HEK293 (cell line): ENCODE measurements at regions not wholly inside any gene's neighbourhood (a gene's known extent, or its start where the extent isn't known, plus 50 kb on each side); places are given as distances from the start of the nearest gene placed in this dataset.

Experiments
- CTCF ChIA-PET: fragments of 350-600 bp; formaldehyde crosslinking; extraction: SDS; loops from one replicate; lab custom pipeline; 2021; ENCODE audit warnings: antibody characterized with exemption; lab: Yijun Ruan, JAX
- POLR2A ChIA-PET: fragments of 300-600 bp; formaldehyde crosslinking; extraction: SDS; loops from one replicate; lab custom pipeline; 2020; ENCODE audit warnings: antibody characterized with exemption, inconsistent platforms; lab: Yijun Ruan, JAX
- H3K27ac ChIP-seq: fragments of 200-500 bp; sonication (Bioruptor generic); 2 replicates; pipeline ENCODE4 v1.5.1; 2014; ENCODE audit warnings: low read depth, low read length, control low read depth, inconsistent platforms; ENCODE audit errors: extremely low read depth
- H3K36me3 ChIP-seq, 2 experiments: fragments of 200-500 bp in 1 of 2; sonication (Bioruptor generic) in 1 of 2; 1 replicate in 1 of 2; 2 replicates in 1 of 2; pipeline ENCODE4 v1.5.1; 2014 to 2017; ENCODE audit warnings: inconsistent platforms in 2 of 2, low read length in 2 of 2; ENCODE audit not compliant: control insufficient read depth in 2 of 2, insufficient read depth in 1 of 2
- H3K4me1 ChIP-seq: fragments of 200-500 bp; sonication (Bioruptor generic); 2 replicates; pipeline ENCODE4 v1.5.1; 2014; ENCODE audit warnings: mild to moderate bottlenecking, low read length, inconsistent platforms; ENCODE audit not compliant: control insufficient read depth, insufficient read depth
- H3K4me3 ChIP-seq: 2 replicates; pipeline ENCODE4 v1.5.1; 2011; ENCODE audit warnings: low read depth, mild to moderate bottlenecking, control low read depth, low read length, moderate library complexity
- H3K9me3 ChIP-seq: fragments of 200-500 bp; sonication (Bioruptor generic); 2 replicates; pipeline ENCODE4 v1.5.1; 2014; ENCODE audit warnings: low read depth, low read length, inconsistent platforms; ENCODE audit not compliant: control insufficient read depth, insufficient read depth
- GLI2 ChIP-seq: fragments of 450-650 bp; formaldehyde crosslinking; IDR thresholded peaks from 2 replicates; pipeline ENCODE4; 2017; ENCODE audit warnings: missing biosample characterization, missing genetic modification characterization, low read depth, borderline replicate concordance
- GLIS1 ChIP-seq: fragments of 450-650 bp; formaldehyde crosslinking; IDR thresholded peaks from 2 replicates; pipeline ENCODE4 v1.5.1; 2016; ENCODE audit warnings: missing biosample characterization, missing genetic modification characterization
- MEIS1 ChIP-seq: sonication (generic); formaldehyde crosslinking; IDR thresholded peaks from 2 replicates; pipeline ENCODE4 v1.8.1; 2022; ENCODE audit warnings: missing genetic modification reagents, mild to moderate bottlenecking, borderline replicate concordance
- OVOL3 ChIP-seq: fragments of 450-650 bp; formaldehyde crosslinking; IDR thresholded peaks from 2 replicates; pipeline ENCODE4 v1.5.1; 2016; ENCODE audit warnings: missing biosample characterization, missing genetic modification characterization
- PRDM1 ChIP-seq: fragments of 450-650 bp; formaldehyde crosslinking; IDR thresholded peaks from 2 replicates; pipeline ENCODE4; 2016; ENCODE audit warnings: missing biosample characterization, missing genetic modification characterization
- ZFP3 ChIP-seq: fragments of 450-650 bp; formaldehyde crosslinking; IDR thresholded peaks from 2 replicates; pipeline ENCODE4 v1.5.1; 2016; ENCODE audit warnings: low read depth, missing biosample characterization, missing genetic modification characterization
- ZIC2 ChIP-seq: fragments of 450-650 bp; formaldehyde crosslinking; IDR thresholded peaks from 2 replicates; pipeline ENCODE4 v1.5.1; 2016; ENCODE audit warnings: missing biosample characterization, missing genetic modification characterization
- ZNF10 ChIP-seq: fragments of 450-650 bp; formaldehyde crosslinking; IDR thresholded peaks from 2 replicates; pipeline ENCODE4 v1.5.1; 2017; ENCODE audit warnings: missing biosample characterization, missing genetic modification characterization
- ZNF169 ChIP-seq: fragments of 450-650 bp; formaldehyde crosslinking; IDR thresholded peaks from 2 replicates; pipeline ENCODE4 v1.5.1; 2016; ENCODE audit warnings: missing biosample characterization, missing genetic modification characterization
- ZNF211 ChIP-seq: fragments of 450-650 bp; formaldehyde crosslinking; IDR thresholded peaks from 2 replicates; pipeline ENCODE4 v1.5.1; 2016; ENCODE audit warnings: low read depth, missing biosample characterization, missing genetic modification characterization
- ZNF221 ChIP-seq: fragments of 450-650 bp; formaldehyde crosslinking; IDR thresholded peaks from 2 replicates; pipeline ENCODE4 v1.5.1; 2017; ENCODE audit warnings: missing biosample characterization, missing genetic modification characterization, borderline replicate concordance
- ZNF223 ChIP-seq: fragments of 450-650 bp; formaldehyde crosslinking; IDR thresholded peaks from 2 replicates; pipeline ENCODE4 v1.5.1; 2016; ENCODE audit warnings: missing biosample characterization, missing genetic modification characterization
- ZNF398 ChIP-seq: fragments of 450-650 bp; formaldehyde crosslinking; IDR thresholded peaks from 2 replicates; pipeline ENCODE4 v1.5.1; 2017; ENCODE audit warnings: missing biosample characterization, missing genetic modification characterization
- ZNF48 ChIP-seq: fragments of 450-650 bp; formaldehyde crosslinking; IDR thresholded peaks from 2 replicates; pipeline ENCODE4 v1.5.1; 2016; ENCODE audit warnings: missing biosample characterization, missing genetic modification characterization
- ZNF580 ChIP-seq: fragments of 450-650 bp; formaldehyde crosslinking; IDR thresholded peaks from 2 replicates; pipeline ENCODE4 v1.5.1; 2016; ENCODE audit warnings: missing biosample characterization, missing genetic modification characterization
- ZNF645 ChIP-seq: fragments of 450-650 bp; formaldehyde crosslinking; IDR thresholded peaks from 2 replicates; pipeline ENCODE4; 2016; ENCODE audit warnings: missing biosample characterization, missing genetic modification characterization
- TF ChIP-seq, protein P1 (sequence below): fragments of 450-650 bp; formaldehyde crosslinking; IDR thresholded peaks from 2 replicates; pipeline ENCODE4 v1.5.1; 2016; ENCODE audit warnings: missing biosample characterization, missing genetic modification characterization
- TF ChIP-seq, protein P2 (sequence below): fragments of 450-650 bp; formaldehyde crosslinking; IDR thresholded peaks from 2 replicates; pipeline ENCODE4 v1.5.1; 2016; ENCODE audit warnings: missing biosample characterization, missing genetic modification characterization
- TF ChIP-seq, protein P3 (sequence below): fragments of 450-650 bp; formaldehyde crosslinking; IDR thresholded peaks from 2 replicates; pipeline ENCODE4 v1.5.1; 2016; ENCODE audit warnings: missing biosample characterization, missing genetic modification characterization

DNA sequence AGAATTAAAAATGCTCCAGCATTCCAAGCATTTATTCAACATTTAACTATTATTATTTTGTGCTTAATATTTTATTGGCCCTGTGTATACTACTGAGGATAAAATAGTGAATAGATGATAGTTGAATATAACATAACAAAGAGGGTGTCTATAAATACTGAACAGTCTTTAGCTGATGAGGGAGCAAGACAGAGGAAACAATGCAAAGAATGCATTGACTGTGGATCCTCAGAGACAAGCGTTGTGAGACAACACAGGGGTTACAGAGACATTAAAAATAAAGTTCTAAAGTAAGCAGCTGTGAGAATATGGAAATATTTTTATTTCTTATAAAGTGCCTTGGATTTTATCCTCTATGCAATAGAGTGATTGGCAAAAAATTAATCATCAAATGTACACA lies 1133.1 kb downstream of the PLA2G4A start:
- no peak for TF ChIP-seq MEIS1 (CRISPR knock-in tag)
- TF ChIP-seq PRDM1 (tag by site-specific recombination): no peak
- TF ChIP-seq ZNF211 (tag by site-specific recombination): no peak
- no peak for TF ChIP-seq ZNF223 (tag by site-specific recombination)
- no peak for TF ChIP-seq ZIC2 (tag by site-specific recombination)
- TF ChIP-seq, protein P1, sequence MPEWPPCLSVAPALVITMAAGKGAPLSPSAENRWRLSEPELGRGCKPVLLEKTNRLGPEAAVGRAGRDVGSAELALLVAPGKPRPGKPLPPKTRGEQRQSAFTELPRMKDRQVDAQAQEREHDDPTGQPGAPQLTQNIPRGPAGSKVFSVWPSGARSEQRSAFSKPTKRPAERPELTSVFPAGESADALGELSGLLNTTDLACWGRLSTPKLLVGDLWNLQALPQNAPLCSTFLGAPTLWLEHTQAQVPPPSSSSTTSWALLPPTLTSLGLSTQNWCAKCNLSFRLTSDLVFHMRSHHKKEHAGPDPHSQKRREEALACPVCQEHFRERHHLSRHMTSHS: no peak
- TF ChIP-seq ZNF10 (tag by site-specific recombination): no peak
- no peak for TF ChIP-seq OVOL3 (tag by site-specific recombination)
- TF ChIP-seq, protein P2, sequence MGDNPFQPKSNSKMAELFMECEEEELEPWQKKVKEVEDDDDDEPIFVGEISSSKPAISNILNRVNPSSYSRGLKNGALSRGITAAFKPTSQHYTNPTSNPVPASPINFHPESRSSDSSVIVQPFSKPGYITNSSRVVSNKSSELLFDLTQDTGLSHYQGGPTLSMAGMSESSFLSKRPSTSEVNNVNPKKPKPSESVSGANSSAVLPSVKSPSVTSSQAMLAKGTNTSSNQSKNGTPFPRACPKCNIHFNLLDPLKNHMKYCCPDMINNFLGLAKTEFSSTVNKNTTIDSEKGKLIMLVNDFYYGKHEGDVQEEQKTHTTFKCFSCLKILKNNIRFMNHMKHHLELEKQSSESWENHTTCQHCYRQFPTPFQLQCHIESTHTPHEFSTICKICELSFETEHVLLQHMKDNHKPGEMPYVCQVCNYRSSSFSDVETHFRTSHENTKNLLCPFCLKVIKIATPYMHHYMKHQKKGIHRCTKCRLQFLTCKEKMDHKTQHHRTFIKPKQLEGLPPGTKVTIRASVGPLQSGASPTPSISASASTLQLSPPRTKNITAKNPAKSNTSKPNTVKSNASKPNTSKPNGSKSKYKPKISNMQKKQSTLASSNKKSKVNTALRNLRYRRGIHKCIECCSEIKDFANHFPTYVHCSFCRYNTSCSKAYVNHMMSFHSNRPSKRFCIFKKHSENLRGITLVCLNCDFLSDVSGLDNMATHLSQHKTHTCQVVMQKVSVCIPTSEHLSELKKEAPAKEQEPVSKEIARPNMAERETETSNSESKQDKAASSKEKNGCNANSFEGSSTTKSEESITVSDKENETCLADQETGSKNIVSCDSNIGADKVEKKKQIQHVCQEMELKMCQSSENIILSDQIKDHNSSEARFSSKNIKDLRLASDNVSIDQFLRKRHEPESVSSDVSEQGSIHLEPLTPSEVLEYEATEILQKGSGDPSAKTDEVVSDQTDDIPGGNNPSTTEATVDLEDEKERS: no peak
- TF ChIP-seq ZNF221 (tag by site-specific recombination): no peak
- TF ChIP-seq, protein P3, sequence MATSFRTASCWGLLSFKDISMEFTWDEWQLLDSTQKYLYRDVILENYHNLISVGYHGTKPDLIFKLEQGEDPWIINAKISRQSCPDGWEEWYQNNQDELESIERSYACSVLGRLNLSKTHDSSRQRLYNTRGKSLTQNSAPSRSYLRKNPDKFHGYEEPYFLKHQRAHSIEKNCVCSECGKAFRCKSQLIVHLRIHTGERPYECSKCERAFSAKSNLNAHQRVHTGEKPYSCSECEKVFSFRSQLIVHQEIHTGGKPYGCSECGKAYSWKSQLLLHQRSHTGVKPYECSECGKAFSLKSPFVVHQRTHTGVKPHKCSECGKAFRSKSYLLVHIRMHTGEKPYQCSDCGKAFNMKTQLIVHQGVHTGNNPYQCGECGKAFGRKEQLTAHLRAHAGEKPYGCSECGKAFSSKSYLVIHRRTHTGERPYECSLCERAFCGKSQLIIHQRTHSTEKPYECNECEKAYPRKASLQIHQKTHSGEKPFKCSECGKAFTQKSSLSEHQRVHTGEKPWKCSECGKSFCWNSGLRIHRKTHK (tag by site-specific recombination): no peak
- no peak for TF ChIP-seq ZNF48
- TF ChIP-seq ZFP3 (tag by site-specific recombination): no peak
- TF ChIP-seq GLI2 (tag by site-specific recombination): no peak
- TF ChIP-seq GLIS1 (tag by site-specific recombination): no peak
- TF ChIP-seq ZNF580 (tag by site-specific recombination): no peak
- Histone ChIP-seq H3K27ac (no peak overlapping the region), H3K4me3 (no peak overlapping the region), H3K9me3 (no peaks in the 10 kb centered on the region), H3K4me1 (no peaks in the 10 kb centered on the region), H3K36me3 (no peaks in the 10 kb centered on the region)
- ChIA-PET POLR2A (no interaction called here), CTCF (no interaction called here)

GRCh38 chr1:187971851-187972250 lies 1143.1 kb downstream of the PLA2G4A start:
- ChIA-PET CTCF (no interaction called here), POLR2A (no interaction called here)
- no peaks in the 10 kb centered on the region for H3K4me1 ChIP-seq
- no peaks in the 10 kb centered on the region for H3K36me3 ChIP-seq
- H3K9me3 ChIP-seq: no peaks in the 10 kb centered on the region
- H3K4me3 ChIP-seq: no peak overlapping the region
- no peak overlapping the region for H3K27ac ChIP-seq
- TF ChIP-seq ZNF645 (no peak), ZNF169 (tag by site-specific recombination) (no peak), ZNF398 (tag by site-specific recombination) (no peak)
